ENCODE measurements at regions not wholly inside any gene's neighbourhood (a gene's known extent, or its start where the extent isn't known, plus 50 kb on each side); places are given as distances from the start of the nearest gene placed in this dataset.
A peak's percentile ranks its signal among the peaks of the same experiment; 100 is the strongest.

DNA sequence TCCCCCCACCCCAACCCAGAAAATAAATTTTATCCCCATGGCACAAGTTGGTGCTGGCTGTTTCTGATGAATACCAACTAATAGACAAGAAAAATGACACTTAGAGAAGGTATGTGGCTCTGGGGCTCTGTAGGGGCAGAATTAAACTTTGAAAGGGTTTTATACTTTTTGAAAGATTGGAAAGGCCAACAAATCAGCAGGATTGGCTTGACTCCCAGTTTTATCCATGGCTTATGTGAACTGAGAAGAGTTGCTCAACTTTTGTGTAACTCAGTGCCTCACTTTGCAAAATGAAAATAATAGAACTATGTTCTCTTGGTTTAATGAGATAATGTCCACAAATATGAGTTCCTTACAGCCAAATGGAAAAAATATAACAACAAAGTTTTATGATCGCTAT, 288.9 kb upstream of the KIF2A start:
- in situ Hi-C loops (cut with HindIII; ENCODE audit: low sequenced_read_pairs) = no loop called here
- DNase-seq (ENCODE audit: low spot score) = no peak

DNA sequence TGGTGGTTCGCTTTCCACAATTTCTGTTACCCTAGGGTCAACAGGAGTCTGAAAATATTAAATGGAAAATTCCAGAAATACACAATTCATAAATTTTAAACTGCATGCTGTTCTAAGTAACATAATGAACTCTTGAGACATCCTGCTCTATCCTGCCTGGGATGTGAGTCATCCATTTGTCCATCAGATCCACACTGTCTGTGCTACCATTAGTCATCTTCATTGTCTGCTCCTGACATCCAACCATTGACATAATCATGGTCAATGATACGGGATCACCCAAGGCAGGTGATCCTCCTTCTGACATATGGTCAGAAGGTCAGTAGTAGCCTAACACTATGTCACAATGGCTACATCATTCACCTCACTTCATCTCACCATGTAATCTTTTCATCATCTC, 276.7 kb upstream of the KIF2A start:
- in situ Hi-C loops (cut with HindIII; ENCODE audit: low sequenced_read_pairs) = no loop called here
- DNase-seq (ENCODE audit: low spot score) = no peak

DNA sequence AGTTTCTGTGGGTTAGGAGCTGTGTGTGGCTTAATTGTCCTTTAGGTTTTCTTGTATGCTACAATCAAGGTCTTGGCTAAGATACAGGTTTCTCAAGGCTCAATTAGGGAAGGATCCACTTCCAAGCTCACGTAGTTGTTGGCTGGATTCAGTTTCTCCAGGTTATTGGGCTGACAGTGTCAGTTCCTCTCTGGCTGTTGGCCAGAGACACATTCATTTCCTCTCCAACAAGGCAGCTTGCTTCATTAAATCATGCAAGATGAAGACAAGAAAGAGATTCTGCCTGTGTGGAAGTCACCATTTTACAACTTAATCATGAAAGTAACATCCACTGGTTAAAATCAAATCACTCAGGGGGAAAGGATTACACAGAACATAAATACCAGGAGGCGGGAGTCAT, 275.7 kb upstream of the KIF2A start:
- in situ Hi-C loops (cut with HindIII; ENCODE audit: low sequenced_read_pairs) = no loop called here

GRCh38 chr5:62038024-62038423, 268.0 kb upstream of the KIF2A start:
- DNase-seq (ENCODE audit: low spot score) = no peak
- in situ Hi-C loops (cut with HindIII; ENCODE audit: low sequenced_read_pairs) = no loop called here

More for the DNA sequence above, 275.7 kb upstream of the KIF2A start:
- no peak for DNase-seq (ENCODE audit: low spot score)

DNA sequence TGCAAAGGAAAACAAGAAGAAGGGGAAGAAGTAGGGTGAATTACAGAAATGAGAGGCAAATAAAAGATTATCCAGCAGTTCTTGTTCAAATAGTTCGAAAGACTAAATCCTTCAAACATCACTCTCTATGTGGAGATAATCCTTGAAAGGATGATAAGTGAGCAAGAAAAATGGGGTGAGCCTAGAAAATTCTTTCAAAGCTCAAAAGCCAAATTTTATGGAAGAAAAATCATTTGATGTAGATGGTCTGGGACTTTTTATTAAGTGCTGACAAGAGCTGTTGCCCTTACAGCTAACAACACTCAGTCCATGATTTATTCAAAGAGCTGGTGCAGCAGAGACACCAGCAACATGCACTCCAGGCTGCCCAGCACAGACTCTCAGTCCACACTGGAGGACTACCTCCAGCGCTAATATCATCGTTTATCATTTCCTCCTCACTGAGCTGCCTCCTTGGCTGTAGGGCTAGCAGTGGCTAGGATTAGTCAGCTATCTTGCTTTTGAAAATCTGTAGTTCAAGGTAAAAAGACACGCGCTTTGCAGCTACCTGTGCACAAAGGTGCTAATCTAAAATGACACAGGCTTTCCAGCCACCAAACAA, 264.8 kb upstream of the KIF2A start:
- in situ Hi-C loops (cut with HindIII; ENCODE audit: low sequenced_read_pairs) = no loop called here
- no peak for DNase-seq (ENCODE audit: low spot score)

GRCh38 chr5:62042007-62042406, 264.0 kb upstream of the KIF2A start:
- in situ Hi-C loops (cut with HindIII; ENCODE audit: low sequenced_read_pairs) = no loop called here
- DNase-seq (ENCODE audit: low spot score) = no peak

GRCh38 chr5:62043289-62044280, 262.4 kb upstream of the KIF2A start:
- in situ Hi-C loops (cut with HindIII; ENCODE audit: low sequenced_read_pairs) = no loop called here
- no peak for DNase-seq (ENCODE audit: low spot score)

DNA sequence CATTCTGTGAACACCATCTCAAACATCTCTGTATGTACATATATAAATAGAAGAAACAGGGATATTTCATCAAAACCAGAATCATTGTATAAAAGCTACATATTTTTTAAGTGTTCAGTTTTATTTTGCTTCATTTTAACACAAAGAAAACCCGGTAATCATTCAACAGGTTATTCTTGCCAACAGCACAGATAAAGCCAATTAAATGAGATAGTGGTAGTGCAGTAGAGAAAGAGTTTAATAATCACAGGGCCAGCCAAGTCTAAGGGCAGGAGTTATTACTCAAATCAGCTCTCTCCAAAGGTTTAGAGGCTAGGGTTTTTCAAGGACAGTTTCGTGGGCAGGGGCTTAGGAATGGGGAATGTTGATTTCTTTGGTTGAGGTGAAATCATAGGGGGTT, 261.0 kb upstream of the KIF2A start:
- no peak for DNase-seq (ENCODE audit: low spot score)
- in situ Hi-C loops (cut with HindIII; ENCODE audit: low sequenced_read_pairs) = no loop called here

GRCh38 chr5:62046191-62046590, 259.8 kb upstream of the KIF2A start:
- in situ Hi-C loops (cut with HindIII; ENCODE audit: low sequenced_read_pairs) = no loop called here
- DNase-seq (ENCODE audit: low spot score) = no peak

DNA sequence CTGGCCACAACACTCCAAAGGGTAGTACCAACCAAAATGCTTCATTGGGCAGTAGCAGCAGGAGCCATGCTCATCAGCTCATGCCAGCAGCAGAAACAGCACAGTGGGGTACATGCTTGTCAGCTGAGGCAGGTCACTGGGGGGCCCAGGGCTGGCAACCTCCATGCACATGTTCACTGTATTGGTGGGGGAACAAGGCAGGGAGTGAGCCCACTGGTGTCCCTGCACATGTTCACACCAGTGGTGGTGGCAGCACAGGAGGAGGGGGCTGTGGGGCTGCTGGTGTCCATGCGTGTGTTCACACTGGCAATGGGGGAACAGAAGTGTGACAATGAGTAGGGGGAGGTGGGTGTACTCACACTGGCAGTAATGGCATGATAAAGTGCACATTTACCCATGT, 254.3 kb upstream of the KIF2A start:
- in situ Hi-C loops (cut with HindIII; ENCODE audit: low sequenced_read_pairs) = no loop called here
- no peak for DNase-seq (ENCODE audit: low spot score)

GRCh38 chr5:62059960-62060359, 246.0 kb upstream of the KIF2A start:
- in situ Hi-C loops (cut with HindIII; ENCODE audit: low sequenced_read_pairs) = no loop called here
- no peak for DNase-seq (ENCODE audit: low spot score)

- in situ Hi-C loops (cut with HindIII; ENCODE audit: low sequenced_read_pairs) = no loop called here
- no peak for DNase-seq (ENCODE audit: low spot score)
Measured at GRCh38 chr5:62065050-62065449, 241.0 kb upstream of the KIF2A start.

DNA sequence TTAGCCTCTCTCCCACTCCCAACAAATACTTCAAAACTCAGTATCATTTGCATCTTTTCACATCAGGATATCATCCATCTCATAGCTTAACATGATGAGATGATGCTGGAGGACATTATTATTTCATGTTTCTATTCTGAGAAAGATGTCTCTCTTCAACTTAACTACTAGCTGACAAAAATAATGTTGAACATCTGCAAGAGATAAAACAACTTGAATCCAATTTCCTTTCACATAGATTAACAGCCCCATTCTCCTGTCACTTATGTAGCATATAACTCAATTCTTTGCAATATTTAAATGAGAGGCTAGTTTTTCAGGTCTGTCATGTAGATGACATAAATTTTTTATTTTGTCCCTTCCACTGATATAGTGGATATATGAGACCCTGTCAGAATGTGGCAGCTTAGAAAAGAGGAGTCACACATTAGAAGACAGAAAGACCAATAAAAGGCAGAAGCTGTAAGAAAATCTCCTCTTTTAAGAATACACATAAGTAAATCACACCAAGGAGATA, 239.2 kb upstream of the KIF2A start:
- in situ Hi-C loops (cut with HindIII; ENCODE audit: low sequenced_read_pairs) = no loop called here
- no peak for DNase-seq (ENCODE audit: low spot score)

- DNase-seq (ENCODE audit: low spot score) = no peak
- in situ Hi-C loops (cut with HindIII; ENCODE audit: low sequenced_read_pairs) = no loop called here
Measured at GRCh38 chr5:62068554-62068953, 237.5 kb upstream of the KIF2A start.

DNA sequence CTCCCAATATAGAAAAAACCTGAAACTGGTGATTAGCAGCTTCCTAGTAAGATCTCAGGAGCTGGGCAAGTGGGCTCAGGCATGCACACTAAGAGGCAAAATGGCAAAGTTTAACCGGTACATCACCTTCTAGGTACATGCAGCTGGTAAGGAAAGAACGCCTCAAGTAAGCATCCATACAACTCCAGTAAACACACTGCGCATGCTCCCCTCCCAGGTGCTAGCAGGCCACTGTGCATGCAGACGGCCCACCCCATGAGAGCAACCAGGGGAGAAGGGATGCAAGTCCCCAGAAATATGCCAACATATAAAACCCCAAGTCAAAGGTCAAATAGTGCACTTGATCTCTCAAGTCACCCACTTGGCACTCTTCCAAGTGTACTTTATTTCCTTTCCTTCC, 228.6 kb upstream of the KIF2A start:
- in situ Hi-C loops (cut with HindIII; ENCODE audit: low sequenced_read_pairs) = no loop called here
- DNase-seq (ENCODE audit: low spot score) = no peak

- in situ Hi-C loops (cut with HindIII; ENCODE audit: low sequenced_read_pairs) = no loop called here
- no peak for DNase-seq (ENCODE audit: low spot score)
Measured at GRCh38 chr5:62077823-62078550, 228.0 kb upstream of the KIF2A start.

DNA sequence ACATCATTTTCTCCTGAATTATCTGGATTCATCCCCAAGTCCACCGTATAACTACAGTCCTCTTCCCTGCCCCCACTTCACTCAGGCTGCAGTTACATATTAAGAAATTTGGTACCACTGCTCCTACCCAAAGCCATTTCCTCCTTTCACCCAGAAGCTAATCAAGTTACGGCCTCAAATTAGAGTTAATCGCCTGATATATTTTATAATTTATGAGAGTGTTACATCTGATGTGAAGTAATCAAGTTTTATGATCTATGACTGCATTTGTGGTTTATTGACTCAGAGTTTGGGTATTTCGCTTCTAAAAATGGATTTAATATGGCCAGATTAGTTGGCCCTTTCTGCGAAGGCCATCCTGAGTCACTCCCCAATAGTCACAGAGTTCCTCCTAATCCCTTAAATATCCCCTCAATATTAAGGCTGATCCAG, 223.6 kb upstream of the KIF2A start:
- no peak for DNase-seq (ENCODE audit: low spot score)
- in situ Hi-C loops (cut with HindIII; ENCODE audit: low sequenced_read_pairs) = no loop called here

DNA sequence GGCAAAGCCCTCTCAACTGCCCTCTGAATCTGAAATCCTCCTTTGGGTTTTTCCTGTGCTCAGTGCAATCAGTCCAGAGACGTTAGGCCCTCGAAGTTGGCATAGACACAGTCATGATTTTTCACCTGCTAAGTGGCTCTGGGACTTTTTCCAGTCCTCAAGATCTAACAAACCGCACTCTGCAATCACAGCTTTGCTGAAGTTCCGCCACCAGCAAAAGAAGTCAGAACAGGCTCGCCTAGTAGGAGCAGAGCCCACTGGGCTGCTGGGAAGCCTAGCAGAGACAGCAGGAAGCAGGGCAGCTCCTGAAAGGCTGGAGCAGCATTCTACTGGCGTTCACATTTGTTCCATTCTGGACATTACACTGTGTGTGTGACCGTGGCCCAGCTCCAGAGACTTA, 222.8 kb upstream of the KIF2A start:
- in situ Hi-C loops (cut with HindIII; ENCODE audit: low sequenced_read_pairs) = no loop called here

GRCh38 chr5:62083661-62084060, 222.3 kb upstream of the KIF2A start:
- no peak for DNase-seq (ENCODE audit: low spot score)
- in situ Hi-C loops (cut with HindIII; ENCODE audit: low sequenced_read_pairs) = no loop called here

More for the DNA sequence above, 222.8 kb upstream of the KIF2A start:
- no peak for DNase-seq (ENCODE audit: low spot score)

- DNase-seq (ENCODE audit: low spot score) = peak; percentile 16
- in situ Hi-C loops (cut with HindIII; ENCODE audit: low sequenced_read_pairs) = no loop called here
Measured at GRCh38 chr5:62084391-62084790, 221.6 kb upstream of the KIF2A start.
